ENCODE measurements at regions not wholly inside any gene's neighbourhood (a gene's known extent, or its start where the extent isn't known, plus 50 kb on each side); places are given as distances from the start of the nearest gene placed in this dataset.

DNA sequence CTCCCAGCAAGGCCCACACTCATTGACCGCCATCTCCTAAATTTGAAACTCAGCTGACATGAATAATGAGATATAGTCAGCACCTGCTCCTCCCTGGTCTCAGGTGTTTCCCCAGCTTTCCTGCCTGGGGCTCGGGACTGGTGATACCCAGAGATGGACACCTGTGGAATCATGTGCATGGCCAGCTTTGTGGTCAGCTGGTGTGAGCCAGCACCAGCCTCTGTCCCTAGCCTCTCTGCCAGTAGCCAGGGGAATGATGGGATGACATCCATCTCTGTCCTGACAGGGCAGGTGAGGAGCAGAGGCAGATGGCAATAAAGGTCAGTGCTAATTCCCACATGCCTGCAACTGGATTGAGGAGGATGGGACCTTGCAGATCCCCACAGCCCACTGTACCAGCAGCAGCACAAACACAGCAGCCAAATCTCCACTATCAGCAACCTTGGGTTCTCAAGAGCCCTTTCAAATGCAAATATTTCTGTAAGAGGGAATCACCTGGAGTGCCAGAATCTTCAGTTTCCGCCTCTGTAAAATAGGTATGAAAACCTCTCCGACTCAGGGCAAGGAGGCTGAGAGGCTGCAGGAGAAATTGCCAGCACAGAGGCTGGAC, 329.2 kb upstream of the ZMIZ1 start:
- Mint-ChIP-seq H3K4me3 (no peak overlapping the region), H3K27ac (ENCODE audit: low read depth) (no peak overlapping the region), H3K4me1 (peaks cover 5% of the 10 kb centered on the region), H3K9me3 (no peaks in the 10 kb centered on the region), H3K27me3 (peaks cover 33% of the 10 kb centered on the region), H3K36me3 (ENCODE audit: insufficient read depth) (no peaks in the 10 kb centered on the region)
- no peak for DNase-seq (ENCODE audit: low spot score in 2 of 2)
- ATAC-seq (replicated peaks; ENCODE audit: extremely low read depth, poor library complexity, severe bottlenecking) = no peak

DNA sequence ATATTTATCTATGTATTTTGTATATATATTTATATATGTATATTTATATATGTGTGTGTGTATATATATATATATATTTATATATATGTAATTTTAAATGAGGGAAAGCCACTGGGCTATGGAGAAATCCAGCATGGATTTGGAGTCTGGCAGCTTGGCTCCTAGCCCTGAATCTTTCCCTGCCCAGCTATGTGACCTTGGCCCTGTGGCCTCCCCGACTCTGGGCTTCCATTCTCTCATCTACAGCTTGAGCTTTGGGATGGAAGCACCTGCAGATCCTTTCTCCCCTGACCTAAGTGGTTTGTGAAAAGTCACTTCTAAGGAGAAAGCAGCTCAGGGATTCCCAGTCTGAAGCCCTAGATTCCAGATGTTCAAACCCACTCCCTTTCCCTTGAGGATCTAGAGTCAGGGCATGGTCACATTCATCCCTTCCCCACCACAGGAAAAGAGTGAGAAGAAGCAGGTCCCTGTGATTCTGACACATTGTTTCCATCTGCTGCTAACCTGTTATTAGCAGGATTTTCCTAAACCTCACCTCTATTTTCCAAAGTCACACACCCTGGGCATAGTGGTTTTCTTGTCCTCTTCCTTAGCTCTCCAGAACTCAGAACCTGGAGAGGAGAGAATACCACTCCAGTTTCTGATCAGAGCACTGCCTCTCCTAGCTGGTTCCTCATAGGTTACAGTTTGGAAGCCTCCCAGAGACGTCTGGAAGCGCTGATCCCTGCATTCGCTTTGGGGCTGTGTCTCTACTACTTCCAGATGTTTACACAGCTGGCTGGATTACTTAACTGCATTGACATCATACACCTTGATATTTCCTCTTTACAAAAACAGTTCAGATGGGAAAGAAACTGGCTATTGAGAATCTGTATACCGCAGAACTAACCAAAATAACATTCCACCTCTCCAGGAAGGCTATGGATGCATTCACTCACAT, 327.5 kb upstream of the ZMIZ1 start:
- H3K4me3 Mint-ChIP-seq = no peak overlapping the region

DNA sequence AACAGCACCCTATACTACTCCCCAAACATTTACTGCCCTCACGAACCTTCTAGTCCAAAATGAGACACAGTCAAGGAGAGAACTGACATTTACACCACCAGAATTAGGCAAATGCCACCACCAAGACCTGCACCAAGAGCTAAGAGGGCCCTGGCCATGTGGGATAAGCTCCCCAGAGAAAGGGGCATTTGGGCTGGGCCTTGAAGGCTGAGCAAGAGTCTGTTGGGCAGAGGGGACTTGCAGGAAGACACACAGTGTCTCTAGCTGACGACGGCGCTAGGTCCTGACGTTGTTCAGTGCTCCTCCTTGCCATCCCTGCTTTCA, 326.4 kb upstream of the ZMIZ1 start:
- H3K36me3 Mint-ChIP-seq (ENCODE audit: insufficient read depth) = no peaks in the 10 kb centered on the region
- no peak for DNase-seq (ENCODE audit: low spot score in 2 of 2)
- no peak overlapping the region for H3K4me3 Mint-ChIP-seq
- peaks cover 42% of the 10 kb centered on the region for H3K27me3 Mint-ChIP-seq
- H3K4me1 Mint-ChIP-seq = peaks cover 5% of the 10 kb centered on the region
- ATAC-seq (replicated peaks; ENCODE audit: extremely low read depth, poor library complexity, severe bottlenecking) = no peak
- H3K9me3 Mint-ChIP-seq = no peaks in the 10 kb centered on the region
- no peak overlapping the region for H3K27ac Mint-ChIP-seq (ENCODE audit: low read depth)

More for the DNA sequence above, 327.5 kb upstream of the ZMIZ1 start:
- no peaks in the 10 kb centered on the region for H3K36me3 Mint-ChIP-seq (ENCODE audit: insufficient read depth)
- no peaks in the 10 kb centered on the region for H3K9me3 Mint-ChIP-seq
- H3K4me1 Mint-ChIP-seq = peaks cover 5% of the 10 kb centered on the region
- no peak for ATAC-seq (replicated peaks; ENCODE audit: extremely low read depth, poor library complexity, severe bottlenecking)
- H3K27ac Mint-ChIP-seq (ENCODE audit: low read depth) = no peak overlapping the region
- DNase-seq (ENCODE audit: low spot score in 2 of 2) = no peak
- peaks cover 30% of the 10 kb centered on the region for H3K27me3 Mint-ChIP-seq

DNA sequence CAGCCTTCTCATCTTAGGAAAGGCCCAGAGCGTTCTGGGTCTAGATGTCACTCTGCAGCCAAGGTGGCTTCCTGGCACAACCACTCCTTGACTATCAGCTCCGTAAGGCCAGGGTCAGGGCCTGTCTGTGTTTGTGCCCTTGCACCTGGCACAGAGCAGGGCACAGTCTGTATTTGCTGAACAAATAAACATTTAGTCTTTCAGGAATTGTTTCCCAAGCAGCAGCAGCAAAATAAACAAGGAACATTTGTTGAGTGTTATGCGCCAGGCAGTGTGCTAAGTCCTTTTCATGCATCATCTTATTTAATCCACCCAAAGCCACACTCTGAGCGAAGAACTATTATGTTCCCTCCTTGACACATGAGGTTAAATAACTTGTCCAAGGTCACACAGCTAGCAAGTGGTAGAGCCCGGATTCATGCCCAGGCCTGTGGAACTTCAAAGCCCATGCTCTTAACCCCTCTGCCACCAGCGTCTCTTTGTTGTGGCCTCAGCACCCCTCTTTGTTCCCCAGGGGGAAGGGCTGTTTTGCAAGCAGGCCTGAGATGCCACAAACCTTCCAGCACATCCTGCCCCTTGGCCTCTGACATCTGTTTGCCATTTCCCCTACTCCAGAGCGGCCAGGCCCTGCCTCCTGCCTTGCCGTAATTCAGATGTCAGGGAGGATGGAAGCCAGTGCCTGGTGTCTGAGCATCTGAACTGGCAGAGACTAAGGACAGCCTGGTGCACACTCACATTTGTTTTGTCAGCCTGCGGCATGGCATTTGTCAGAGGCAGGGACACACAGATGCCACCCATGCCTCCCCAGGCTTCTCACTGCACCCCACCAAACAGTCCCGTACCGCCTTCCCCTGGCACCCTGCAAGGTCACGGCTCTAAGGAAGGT, 325.8 kb upstream of the ZMIZ1 start:
- ATAC-seq (replicated peaks; ENCODE audit: extremely low read depth, poor library complexity, severe bottlenecking) = no peak
- H3K4me3 Mint-ChIP-seq = no peak overlapping the region

DNA sequence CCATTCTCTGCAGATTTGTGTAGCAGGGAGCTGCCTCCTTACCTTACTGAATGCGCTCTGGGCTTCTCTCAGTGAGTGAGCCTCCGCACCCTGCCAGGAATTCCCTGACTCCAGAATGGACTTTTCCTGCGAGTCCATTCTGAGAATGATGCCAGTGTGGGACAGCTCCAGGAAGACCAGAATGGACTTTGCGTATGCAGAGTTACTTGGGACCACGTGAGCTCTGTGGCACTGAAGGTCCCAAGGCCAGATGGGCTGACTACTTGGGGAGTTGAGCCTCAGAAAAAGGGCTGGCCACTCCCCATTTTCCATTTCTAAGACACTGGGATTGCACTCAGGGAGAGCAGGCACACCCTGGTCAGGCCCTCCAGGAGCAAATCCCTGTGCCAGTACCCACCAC, 324.7 kb upstream of the ZMIZ1 start:
- Mint-ChIP-seq H3K4me1 (peaks cover 5% of the 10 kb centered on the region), H3K4me3 (no peak overlapping the region), H3K27ac (ENCODE audit: low read depth) (no peak overlapping the region), H3K27me3 (peaks cover 57% of the 10 kb centered on the region), H3K9me3 (no peaks in the 10 kb centered on the region), H3K36me3 (ENCODE audit: insufficient read depth) (no peaks in the 10 kb centered on the region)
- DNase-seq (ENCODE audit: low spot score in 2 of 2) (no peak), ATAC-seq (replicated peaks; ENCODE audit: extremely low read depth, poor library complexity, severe bottlenecking) (no peak)

More for the DNA sequence above, 325.8 kb upstream of the ZMIZ1 start:
- Mint-ChIP-seq H3K27ac (ENCODE audit: low read depth) (no peak overlapping the region), H3K9me3 (no peaks in the 10 kb centered on the region), H3K4me1 (peaks cover 5% of the 10 kb centered on the region), H3K36me3 (ENCODE audit: insufficient read depth) (no peaks in the 10 kb centered on the region), H3K27me3 (peaks cover 48% of the 10 kb centered on the region)
- no peak for DNase-seq (ENCODE audit: low spot score in 2 of 2)

DNA sequence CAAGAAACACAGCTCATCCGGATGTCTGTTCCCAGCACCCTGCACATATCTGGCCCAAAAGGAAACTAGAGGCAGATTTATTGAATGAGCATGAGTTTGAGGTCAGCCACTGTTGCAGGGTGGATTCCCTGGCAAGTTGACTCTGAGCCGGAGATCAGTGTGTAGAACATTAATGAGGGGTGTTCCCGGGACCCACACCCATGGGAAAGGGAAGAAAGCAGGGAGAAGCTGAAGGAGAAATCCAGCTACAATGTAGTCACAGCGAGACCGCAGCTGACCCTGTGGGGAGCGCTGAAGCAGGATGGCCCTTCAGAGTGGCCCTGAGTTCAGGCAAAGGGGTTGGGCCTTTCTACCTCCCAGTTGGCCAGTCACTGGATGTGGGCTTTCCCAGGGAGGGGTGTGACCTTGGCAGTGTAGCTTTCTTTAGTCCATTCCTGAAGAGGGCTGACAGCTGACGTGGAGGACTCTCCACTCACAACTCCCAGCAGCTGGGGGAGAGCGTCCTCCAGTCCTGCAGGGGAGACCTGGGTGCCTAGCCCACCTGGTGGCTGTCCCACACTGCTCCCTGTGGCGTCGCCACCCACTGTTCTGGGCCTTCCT, 324.2 kb upstream of the ZMIZ1 start:
- Mint-ChIP-seq H3K9me3 (no peaks in the 10 kb centered on the region), H3K27ac (ENCODE audit: low read depth) (no peak overlapping the region), H3K4me3 (no peak overlapping the region), H3K4me1 (peaks cover 5% of the 10 kb centered on the region), H3K27me3 (peaks cover 57% of the 10 kb centered on the region), H3K36me3 (ENCODE audit: insufficient read depth) (no peaks in the 10 kb centered on the region)
- ATAC-seq (replicated peaks; ENCODE audit: extremely low read depth, poor library complexity, severe bottlenecking) (no peak), DNase-seq (ENCODE audit: low spot score in 2 of 2) (no peak)

DNA sequence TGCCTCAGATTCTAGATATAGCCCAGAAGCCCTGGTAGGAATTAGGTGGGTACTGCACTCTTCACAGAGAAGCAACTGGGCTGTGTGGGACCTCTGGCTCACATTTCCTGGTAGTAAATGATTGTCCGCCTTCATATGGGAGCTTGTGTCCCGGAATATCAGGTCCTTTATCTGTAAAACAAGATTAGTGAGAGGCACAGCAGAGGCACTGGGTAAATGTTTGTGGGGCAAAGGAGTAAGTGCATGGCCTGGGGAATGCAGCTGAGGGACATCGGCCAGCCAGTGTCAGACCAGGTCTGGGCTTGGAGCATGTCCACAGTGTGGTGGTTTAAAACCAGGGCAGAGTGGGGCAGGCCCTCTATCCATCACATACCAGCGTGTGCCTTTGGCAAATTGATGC, 323.3 kb upstream of the ZMIZ1 start:
- DNase-seq (ENCODE audit: low spot score in 2 of 2) (no peak), ATAC-seq (replicated peaks; ENCODE audit: extremely low read depth, poor library complexity, severe bottlenecking) (no peak)
- H3K9me3 Mint-ChIP-seq = no peaks in the 10 kb centered on the region
- H3K27ac Mint-ChIP-seq (ENCODE audit: low read depth) = no peak overlapping the region
- no peak overlapping the region for H3K4me3 Mint-ChIP-seq
- peaks cover 2% of the 10 kb centered on the region for H3K36me3 Mint-ChIP-seq (ENCODE audit: insufficient read depth)
- H3K4me1 Mint-ChIP-seq = peaks cover 5% of the 10 kb centered on the region
- peaks cover 49% of the 10 kb centered on the region for H3K27me3 Mint-ChIP-seq

DNA sequence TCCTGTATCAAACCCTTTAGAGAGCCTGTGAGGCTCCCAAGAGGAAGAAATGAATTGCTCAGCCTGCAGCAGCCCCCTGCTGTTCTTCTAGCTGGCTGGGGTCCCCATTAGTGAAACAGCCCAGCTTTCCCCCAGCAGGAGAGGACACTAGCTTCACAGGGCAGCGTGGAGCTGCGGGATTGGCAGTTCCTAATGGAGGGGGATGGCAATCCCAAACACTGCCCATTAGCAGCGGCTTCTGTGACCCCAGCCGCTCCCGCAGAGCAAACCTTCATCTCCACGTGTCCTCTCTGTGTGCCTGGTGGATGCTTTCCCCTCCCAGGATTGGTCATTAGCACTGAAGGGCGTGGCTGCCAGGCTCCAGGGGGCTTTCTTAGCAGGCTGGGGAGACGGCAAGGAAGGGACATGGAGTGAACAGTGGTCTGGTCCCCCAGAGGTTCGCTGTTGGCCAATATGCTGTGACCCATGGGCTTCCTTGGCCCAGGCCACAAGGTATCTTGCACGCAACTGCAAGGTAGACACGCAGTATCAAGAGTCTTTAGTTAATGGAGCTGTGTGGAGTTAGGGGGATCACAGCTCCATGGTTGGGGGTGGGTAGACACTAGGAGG, 322.5 kb upstream of the ZMIZ1 start:
- peaks cover 53% of the 10 kb centered on the region for H3K27me3 Mint-ChIP-seq
- no peak for ATAC-seq (replicated peaks; ENCODE audit: extremely low read depth, poor library complexity, severe bottlenecking)
- no peaks in the 10 kb centered on the region for H3K9me3 Mint-ChIP-seq
- no peak for DNase-seq (ENCODE audit: low spot score in 2 of 2)
- no peak overlapping the region for H3K4me3 Mint-ChIP-seq
- H3K4me1 Mint-ChIP-seq = peaks cover 5% of the 10 kb centered on the region
- H3K27ac Mint-ChIP-seq (ENCODE audit: low read depth) = no peak overlapping the region
- H3K36me3 Mint-ChIP-seq (ENCODE audit: insufficient read depth) = peaks cover 2% of the 10 kb centered on the region

DNA sequence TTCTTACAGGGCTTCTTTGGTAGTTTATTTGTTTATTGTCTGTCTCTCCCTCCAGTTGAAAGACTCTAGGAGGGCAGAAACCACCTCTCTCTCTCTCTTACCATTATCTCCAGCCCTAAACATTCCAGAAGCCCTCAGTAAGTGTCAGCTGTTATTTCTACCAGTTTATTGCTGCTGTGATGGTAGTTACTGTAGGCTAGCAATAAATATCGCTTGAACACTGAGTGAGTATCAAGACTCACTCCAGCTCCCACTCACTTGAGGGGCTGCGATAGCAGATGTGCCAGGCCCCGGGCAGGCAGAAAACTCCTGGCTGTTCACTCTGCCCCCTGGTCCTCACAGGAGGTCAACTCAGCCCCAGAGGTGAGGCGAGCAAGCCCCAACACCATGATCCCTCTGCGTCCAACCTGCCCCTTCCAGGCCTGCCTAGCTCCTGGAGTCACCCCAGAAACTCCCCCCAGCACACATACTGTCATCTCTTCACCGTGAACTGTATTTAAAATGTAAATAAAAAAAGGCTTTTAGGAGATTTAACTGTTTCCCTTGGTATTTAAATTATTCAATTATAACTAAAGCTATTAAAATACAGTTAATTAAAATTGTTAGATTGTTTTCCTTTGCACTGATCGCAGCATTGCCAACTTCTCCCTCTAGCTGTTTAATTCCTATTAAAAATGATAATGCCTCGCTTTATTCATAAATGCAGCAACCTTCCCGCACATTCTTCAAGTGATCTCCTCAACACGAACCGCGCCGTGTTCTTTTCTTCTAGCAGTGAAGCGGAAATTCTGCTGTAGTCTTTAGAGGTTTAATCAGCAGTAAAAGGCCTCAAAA, 321.1 kb upstream of the ZMIZ1 start:
- Mint-ChIP-seq H3K27me3 (peaks cover 60% of the 10 kb centered on the region), H3K36me3 (ENCODE audit: insufficient read depth) (peaks cover 2% of the 10 kb centered on the region), H3K4me1 (peaks cover 5% of the 10 kb centered on the region), H3K4me3 (no peak overlapping the region), H3K9me3 (no peaks in the 10 kb centered on the region), H3K27ac (ENCODE audit: low read depth) (no peak overlapping the region)
- DNase-seq (ENCODE audit: low spot score in 2 of 2) (no peak), ATAC-seq (replicated peaks; ENCODE audit: extremely low read depth, poor library complexity, severe bottlenecking) (no peak)

DNA sequence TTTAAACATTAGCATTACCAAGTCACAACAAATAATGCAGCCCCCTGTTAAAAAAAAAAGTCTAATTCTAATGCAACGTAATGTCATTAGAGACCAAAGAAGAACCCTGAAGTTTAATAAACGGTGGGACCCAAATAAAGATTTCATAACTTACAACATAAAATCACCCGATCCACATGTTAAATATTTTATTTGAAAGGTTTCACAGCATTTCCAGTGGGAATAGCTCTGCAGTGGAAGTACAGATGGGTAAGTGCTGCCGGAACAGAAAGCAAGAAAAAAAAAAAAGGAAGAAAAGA, 320.6 kb upstream of the ZMIZ1 start:
- H3K4me1 Mint-ChIP-seq = peaks cover 5% of the 10 kb centered on the region
- H3K4me3 Mint-ChIP-seq = no peak overlapping the region
- DNase-seq (ENCODE audit: low spot score in 2 of 2) (no peak), ATAC-seq (replicated peaks; ENCODE audit: extremely low read depth, poor library complexity, severe bottlenecking) (no peak)
- H3K9me3 Mint-ChIP-seq = no peaks in the 10 kb centered on the region
- H3K36me3 Mint-ChIP-seq (ENCODE audit: insufficient read depth) = peaks cover 2% of the 10 kb centered on the region
- H3K27ac Mint-ChIP-seq (ENCODE audit: low read depth) = no peak overlapping the region
- peaks cover 66% of the 10 kb centered on the region for H3K27me3 Mint-ChIP-seq

DNA sequence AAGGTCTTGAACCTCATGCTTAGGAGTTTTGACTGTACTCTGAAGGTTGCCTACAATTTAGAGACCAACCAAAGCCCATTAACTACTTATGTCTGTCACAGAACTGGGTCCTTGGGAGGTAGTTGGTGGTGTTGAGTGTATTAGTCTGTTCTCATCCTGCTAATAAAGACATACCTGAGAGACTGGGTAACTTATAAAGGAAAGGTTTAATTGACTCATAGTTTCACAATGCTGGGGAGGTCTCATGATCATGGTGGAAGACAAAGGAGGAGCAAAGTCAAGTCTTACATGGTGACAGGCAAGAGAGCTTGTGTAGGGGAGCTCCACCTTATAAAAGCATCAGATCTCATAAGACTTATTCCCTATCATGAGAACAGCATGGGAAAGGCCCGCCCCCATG, 319.6 kb upstream of the ZMIZ1 start:
- Mint-ChIP-seq H3K4me3 (no peak overlapping the region), H3K27me3 (peaks cover 76% of the 10 kb centered on the region), H3K9me3 (no peaks in the 10 kb centered on the region), H3K4me1 (no peaks in the 10 kb centered on the region), H3K36me3 (ENCODE audit: insufficient read depth) (peaks cover 2% of the 10 kb centered on the region), H3K27ac (ENCODE audit: low read depth) (no peak overlapping the region)
- no peak for DNase-seq (ENCODE audit: low spot score in 2 of 2)
- no peak for ATAC-seq (replicated peaks; ENCODE audit: extremely low read depth, poor library complexity, severe bottlenecking)

Data from central memory CD8-positive, alpha-beta T cell (primary cell).